ENCODE measurements at regions not wholly inside any gene's neighbourhood (a gene's known extent, or its start where the extent isn't known, plus 50 kb on each side); places are given as distances from the start of the nearest gene placed in this dataset.

DNA sequence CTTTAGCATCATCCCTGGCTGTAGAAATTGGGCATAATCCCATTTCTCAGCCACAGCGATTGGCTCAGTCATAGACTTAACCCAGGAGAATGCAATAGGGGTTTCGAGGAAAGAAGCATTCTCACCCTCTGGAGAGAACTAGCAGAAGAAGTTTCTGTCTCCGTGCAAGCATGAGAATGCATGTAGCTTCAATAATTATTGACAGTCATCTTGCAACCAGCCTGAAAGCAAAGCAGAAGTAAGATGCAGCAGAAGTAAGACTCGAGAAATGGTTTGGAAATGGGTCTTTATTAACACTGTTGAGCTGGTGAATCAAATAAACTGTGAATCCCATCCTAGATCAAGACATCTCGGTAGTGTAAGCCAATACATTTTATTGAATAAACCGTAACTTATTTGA is 828.8 kb upstream of the GJE1 start:
- no peak overlapping the region for H3K4me2 ChIP-seq (ENCODE audit: low read length)
- no peak overlapping the region for H3K4me3 ChIP-seq (ENCODE audit: low read length)
- no peak for DNase-seq
- no peak overlapping the region for H4K8ac ChIP-seq (ENCODE audit: low read depth, low read length)
- H3K79me1 ChIP-seq (ENCODE audit: low read length): no peaks in the 10 kb centered on the region
- no peaks in the 10 kb centered on the region for H3K36me3 ChIP-seq (ENCODE audit: control insufficient read depth, insufficient read depth, low read length)
- no peak overlapping the region for H2BK120ac ChIP-seq (ENCODE audit: low read depth, low read length)
- no peak overlapping the region for H3K56ac ChIP-seq (ENCODE audit: low read length)
- H3K23ac ChIP-seq (ENCODE audit: low read length): no peak overlapping the region
- no peak overlapping the region for H3K9ac ChIP-seq (ENCODE audit: low read length)
- H2BK5ac ChIP-seq (ENCODE audit: low read length): no peak overlapping the region
- H3K79me2 ChIP-seq (ENCODE audit: control insufficient read depth, insufficient read depth, low read length): no peaks in the 10 kb centered on the region
- H4K5ac ChIP-seq (ENCODE audit: low read length): no peak overlapping the region
- no peak overlapping the region for H3K27ac ChIP-seq (ENCODE audit: low read depth, low read length)
- H2BK15ac ChIP-seq (replicated peaks; ENCODE audit: low read depth): no peak overlapping the region
- no CpG with 5 or more reads among the region's 6 CpGs for WGBS (ENCODE audit: extremely low coverage, insufficient coverage, low lambda C conversion rate)
- H3K27me3 ChIP-seq (ENCODE audit: insufficient read depth, low read length, poor library complexity): no peaks in the 10 kb centered on the region
- no peak overlapping the region for H3K18ac ChIP-seq (ENCODE audit: low read length)
- no peaks in the 10 kb centered on the region for H3K4me1 ChIP-seq (ENCODE audit: control insufficient read depth, low read depth, low read length)
- no peak overlapping the region for H3K4ac ChIP-seq (ENCODE audit: low read depth, low read length)
- no peak overlapping the region for H2AK5ac ChIP-seq (ENCODE audit: low read length)

DNA sequence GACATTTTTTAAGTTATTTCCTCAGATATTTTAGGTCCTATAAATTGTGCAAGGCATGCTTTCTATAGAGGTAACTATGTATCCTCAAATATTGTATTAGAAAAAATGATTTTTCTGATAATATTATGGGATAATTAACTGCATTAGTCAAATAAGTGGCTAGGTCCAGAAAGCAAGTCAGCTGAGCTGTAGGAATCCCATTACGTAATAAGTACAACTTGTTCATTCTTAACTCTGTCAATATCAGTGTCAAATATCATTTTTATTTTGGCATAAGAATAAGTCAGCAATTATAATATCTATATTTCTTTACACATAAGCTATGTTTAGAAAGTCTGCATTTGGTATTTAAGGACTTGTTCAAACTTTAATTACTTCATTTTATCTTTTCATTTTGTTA is 830.9 kb upstream of the GJE1 start:
- WGBS (ENCODE audit: extremely low coverage, insufficient coverage, low lambda C conversion rate): no CpG with 5 or more reads among the region's 1 CpG
- Histone ChIP-seq H3K27me3 (ENCODE audit: insufficient read depth, low read length, poor library complexity) (no peaks in the 10 kb centered on the region), H2AK5ac (ENCODE audit: low read length) (no peak overlapping the region), H3K79me2 (ENCODE audit: control insufficient read depth, insufficient read depth, low read length) (no peaks in the 10 kb centered on the region), H2BK15ac (replicated peaks; ENCODE audit: low read depth) (no peak overlapping the region), H2BK120ac (ENCODE audit: low read depth, low read length) (no peak overlapping the region), H2BK5ac (ENCODE audit: low read length) (no peak overlapping the region), H4K8ac (ENCODE audit: low read depth, low read length) (no peak overlapping the region), H3K79me1 (ENCODE audit: low read length) (no peaks in the 10 kb centered on the region), H3K4me1 (ENCODE audit: control insufficient read depth, low read depth, low read length) (no peaks in the 10 kb centered on the region), H3K27ac (ENCODE audit: low read depth, low read length) (no peak overlapping the region), H3K9ac (ENCODE audit: low read length) (no peak overlapping the region), H3K18ac (ENCODE audit: low read length) (no peak overlapping the region), H3K4ac (ENCODE audit: low read depth, low read length) (no peak overlapping the region), H3K23ac (ENCODE audit: low read length) (no peak overlapping the region), H4K5ac (ENCODE audit: low read length) (no peak overlapping the region), H3K4me3 (ENCODE audit: low read length) (no peak overlapping the region), H3K4me2 (ENCODE audit: low read length) (no peak overlapping the region), H3K36me3 (ENCODE audit: control insufficient read depth, insufficient read depth, low read length) (no peaks in the 10 kb centered on the region), H3K56ac (ENCODE audit: low read length) (no peak overlapping the region)
- no peak for DNase-seq

DNA sequence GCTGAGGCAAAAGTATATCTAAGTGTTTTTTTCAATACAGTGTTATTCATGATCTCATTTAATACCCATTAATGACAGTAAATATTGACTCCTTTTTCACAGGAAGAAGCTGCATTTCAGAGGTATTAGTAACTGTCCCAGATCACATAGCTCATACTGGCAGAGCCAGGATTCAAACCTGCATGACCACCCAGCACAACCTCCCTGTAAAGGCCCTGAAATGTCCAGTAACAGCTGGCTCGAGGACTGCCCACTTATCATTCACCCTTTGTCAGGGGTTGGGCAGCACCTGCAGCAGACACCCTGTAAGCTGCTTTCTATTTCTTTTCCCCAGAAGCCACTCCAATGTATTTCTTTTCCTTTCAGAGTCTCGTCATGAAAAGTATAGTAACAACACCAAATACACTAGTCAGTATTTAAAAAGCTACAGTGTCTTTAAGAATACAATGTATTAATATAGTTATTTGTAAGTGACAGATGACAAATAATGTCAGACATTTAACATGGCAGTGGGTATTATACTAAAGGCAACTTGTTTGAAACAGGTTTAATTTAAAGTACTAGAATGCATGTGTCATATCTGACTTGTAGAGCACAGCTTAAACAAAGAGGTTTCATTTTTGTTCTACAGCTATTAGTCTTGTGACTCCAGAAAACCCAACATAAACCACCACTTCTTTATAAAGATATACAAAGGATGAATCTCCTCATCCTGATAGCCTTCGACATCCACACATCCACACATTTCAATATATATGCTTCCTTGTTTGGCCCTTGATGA is 841.6 kb upstream of the GJE1 start:
- H2BK5ac ChIP-seq (ENCODE audit: low read length): no peak overlapping the region
- H3K4me3 ChIP-seq (ENCODE audit: low read length): no peak overlapping the region
- no peak overlapping the region for H2BK15ac ChIP-seq (replicated peaks; ENCODE audit: low read depth)
- no CpG with 5 or more reads among the region's 3 CpGs for WGBS (ENCODE audit: extremely low coverage, insufficient coverage, low lambda C conversion rate)
- H3K23ac ChIP-seq (ENCODE audit: low read length): no peak overlapping the region
- no peak overlapping the region for H3K4ac ChIP-seq (ENCODE audit: low read depth, low read length)
- H3K27me3 ChIP-seq (ENCODE audit: insufficient read depth, low read length, poor library complexity): no peaks in the 10 kb centered on the region
- H2BK120ac ChIP-seq (ENCODE audit: low read depth, low read length): no peak overlapping the region
- no peak for DNase-seq
- no peak overlapping the region for H3K9ac ChIP-seq (ENCODE audit: low read length)
- H3K4me2 ChIP-seq (ENCODE audit: low read length): no peak overlapping the region
- H3K79me1 ChIP-seq (ENCODE audit: low read length): no peaks in the 10 kb centered on the region
- no peak overlapping the region for H3K27ac ChIP-seq (ENCODE audit: low read depth, low read length)
- H4K5ac ChIP-seq (ENCODE audit: low read length): no peak overlapping the region
- no peaks in the 10 kb centered on the region for H3K4me1 ChIP-seq (ENCODE audit: control insufficient read depth, low read depth, low read length)
- no peak overlapping the region for H2AK5ac ChIP-seq (ENCODE audit: low read length)
- no peaks in the 10 kb centered on the region for H3K36me3 ChIP-seq (ENCODE audit: control insufficient read depth, insufficient read depth, low read length)
- H3K56ac ChIP-seq (ENCODE audit: low read length): no peak overlapping the region
- H3K79me2 ChIP-seq (ENCODE audit: control insufficient read depth, insufficient read depth, low read length): no peaks in the 10 kb centered on the region
- no peak overlapping the region for H3K18ac ChIP-seq (ENCODE audit: low read length)
- H4K8ac ChIP-seq (ENCODE audit: low read depth, low read length): no peak overlapping the region

DNA sequence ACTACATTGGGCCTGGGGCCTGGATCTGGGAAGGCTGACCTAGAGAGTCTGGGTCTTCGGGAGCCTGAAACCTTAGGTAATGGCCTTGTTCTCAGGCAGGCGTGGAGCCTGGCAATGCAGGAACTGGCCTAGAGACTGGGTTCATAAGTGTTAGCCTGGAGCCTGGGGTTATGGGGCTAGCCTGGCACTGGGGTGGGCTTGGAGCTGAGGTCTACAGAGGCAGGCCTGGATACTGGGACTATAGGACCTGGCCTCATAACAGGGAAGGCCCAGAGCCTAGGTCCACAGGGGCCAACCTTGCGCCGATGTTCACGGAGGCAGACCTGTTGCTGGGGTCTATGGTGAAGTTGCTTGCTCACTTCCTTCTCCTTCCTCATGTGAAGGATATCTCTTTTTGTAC is 843.8 kb upstream of the GJE1 start:
- Histone ChIP-seq H3K27me3 (ENCODE audit: insufficient read depth, low read length, poor library complexity) (no peaks in the 10 kb centered on the region), H3K23ac (ENCODE audit: low read length) (no peak overlapping the region), H3K79me2 (ENCODE audit: control insufficient read depth, insufficient read depth, low read length) (no peaks in the 10 kb centered on the region), H3K56ac (ENCODE audit: low read length) (no peak overlapping the region), H2BK5ac (ENCODE audit: low read length) (no peak overlapping the region), H3K4me3 (ENCODE audit: low read length) (no peak overlapping the region), H3K18ac (ENCODE audit: low read length) (no peak overlapping the region), H2BK15ac (replicated peaks; ENCODE audit: low read depth) (no peak overlapping the region), H4K5ac (ENCODE audit: low read length) (no peak overlapping the region), H3K9ac (ENCODE audit: low read length) (no peak overlapping the region), H3K27ac (ENCODE audit: low read depth, low read length) (no peak overlapping the region), H3K4me1 (ENCODE audit: control insufficient read depth, low read depth, low read length) (no peaks in the 10 kb centered on the region), H3K79me1 (ENCODE audit: low read length) (no peaks in the 10 kb centered on the region), H3K4ac (ENCODE audit: low read depth, low read length) (no peak overlapping the region), H2BK120ac (ENCODE audit: low read depth, low read length) (no peak overlapping the region), H3K36me3 (ENCODE audit: control insufficient read depth, insufficient read depth, low read length) (no peaks in the 10 kb centered on the region), H2AK5ac (ENCODE audit: low read length) (no peak overlapping the region), H4K8ac (ENCODE audit: low read depth, low read length) (no peak overlapping the region), H3K4me2 (ENCODE audit: low read length) (no peak overlapping the region)
- DNase-seq: no peak
- no CpG with 5 or more reads among the region's 5 CpGs for WGBS (ENCODE audit: extremely low coverage, insufficient coverage, low lambda C conversion rate)

DNA sequence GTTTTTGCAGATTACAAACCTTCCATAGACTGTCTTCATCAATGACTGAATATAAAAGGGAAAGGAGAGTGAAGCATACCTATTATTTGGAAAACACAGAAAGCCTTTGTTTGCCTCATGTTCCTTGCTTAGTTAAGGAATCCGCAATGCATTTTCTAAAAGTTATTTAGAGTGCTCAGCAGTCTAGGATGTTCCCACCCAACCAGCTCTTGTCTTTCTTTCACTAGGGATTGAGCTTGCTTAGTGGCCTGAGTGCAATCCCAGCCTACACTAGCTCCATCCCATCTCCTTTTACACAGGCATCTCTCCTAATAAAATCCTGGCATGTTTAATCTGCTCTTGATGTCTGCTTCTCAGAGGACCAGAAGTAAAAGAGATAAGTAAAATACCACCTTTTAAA is 850.5 kb upstream of the GJE1 start:
- no CpG with 5 or more reads among the region's 1 CpG for WGBS (ENCODE audit: extremely low coverage, insufficient coverage, low lambda C conversion rate)
- no peak overlapping the region for H3K4ac ChIP-seq (ENCODE audit: low read depth, low read length)
- DNase-seq: no peak
- H3K4me3 ChIP-seq (ENCODE audit: low read length): no peak overlapping the region
- H2BK15ac ChIP-seq (replicated peaks; ENCODE audit: low read depth): no peak overlapping the region
- H3K27me3 ChIP-seq (ENCODE audit: insufficient read depth, low read length, poor library complexity): no peaks in the 10 kb centered on the region
- no peak overlapping the region for H3K56ac ChIP-seq (ENCODE audit: low read length)
- no peak overlapping the region for H2BK5ac ChIP-seq (ENCODE audit: low read length)
- H3K23ac ChIP-seq (ENCODE audit: low read length): no peak overlapping the region
- no peaks in the 10 kb centered on the region for H3K36me3 ChIP-seq (ENCODE audit: control insufficient read depth, insufficient read depth, low read length)
- no peaks in the 10 kb centered on the region for H3K4me1 ChIP-seq (ENCODE audit: control insufficient read depth, low read depth, low read length)
- no peak overlapping the region for H2BK120ac ChIP-seq (ENCODE audit: low read depth, low read length)
- H4K8ac ChIP-seq (ENCODE audit: low read depth, low read length): no peak overlapping the region
- no peaks in the 10 kb centered on the region for H3K79me1 ChIP-seq (ENCODE audit: low read length)
- H4K5ac ChIP-seq (ENCODE audit: low read length): no peak overlapping the region
- no peak overlapping the region for H3K4me2 ChIP-seq (ENCODE audit: low read length)
- no peak overlapping the region for H3K9ac ChIP-seq (ENCODE audit: low read length)
- H3K18ac ChIP-seq (ENCODE audit: low read length): no peak overlapping the region
- H2AK5ac ChIP-seq (ENCODE audit: low read length): no peak overlapping the region
- H3K79me2 ChIP-seq (ENCODE audit: control insufficient read depth, insufficient read depth, low read length): no peaks in the 10 kb centered on the region
- no peak overlapping the region for H3K27ac ChIP-seq (ENCODE audit: low read depth, low read length)

DNA sequence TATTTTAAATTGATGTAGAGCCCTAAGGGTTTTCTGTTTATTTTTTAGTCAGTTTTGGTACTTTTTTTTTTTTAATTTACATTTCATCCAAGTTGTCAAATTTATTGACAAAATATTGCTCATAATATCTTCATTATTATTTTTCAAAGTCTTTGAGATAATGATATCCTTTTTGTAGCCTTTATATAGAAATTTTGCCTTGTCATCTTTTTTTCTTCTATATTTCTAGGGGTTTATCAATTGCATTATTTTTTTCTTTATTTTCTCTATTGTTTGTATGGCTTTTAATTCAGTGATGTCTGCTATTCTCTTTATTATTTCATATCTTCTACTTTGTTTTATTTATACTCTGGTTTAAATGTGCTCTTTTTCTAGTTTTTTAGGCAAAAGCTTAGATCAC is 863.0 kb upstream of the GJE1 start:
- Histone ChIP-seq H3K4me3 (ENCODE audit: low read length) (no peak overlapping the region), H3K27ac (ENCODE audit: low read depth, low read length) (no peak overlapping the region), H3K4me2 (ENCODE audit: low read length) (no peak overlapping the region), H3K79me2 (ENCODE audit: control insufficient read depth, insufficient read depth, low read length) (no peaks in the 10 kb centered on the region), H2AK5ac (ENCODE audit: low read length) (no peak overlapping the region), H3K36me3 (ENCODE audit: control insufficient read depth, insufficient read depth, low read length) (no peaks in the 10 kb centered on the region), H3K18ac (ENCODE audit: low read length) (no peak overlapping the region), H4K8ac (ENCODE audit: low read depth, low read length) (no peak overlapping the region), H3K56ac (ENCODE audit: low read length) (no peak overlapping the region), H3K79me1 (ENCODE audit: low read length) (no peaks in the 10 kb centered on the region), H3K4me1 (ENCODE audit: control insufficient read depth, low read depth, low read length) (no peaks in the 10 kb centered on the region), H3K9ac (ENCODE audit: low read length) (no peak overlapping the region), H3K27me3 (ENCODE audit: insufficient read depth, low read length, poor library complexity) (no peaks in the 10 kb centered on the region), H4K5ac (ENCODE audit: low read length) (no peak overlapping the region), H2BK120ac (ENCODE audit: low read depth, low read length) (no peak overlapping the region), H2BK5ac (ENCODE audit: low read length) (no peak overlapping the region), H3K4ac (ENCODE audit: low read depth, low read length) (no peak overlapping the region), H3K23ac (ENCODE audit: low read length) (no peak overlapping the region), H2BK15ac (replicated peaks; ENCODE audit: low read depth) (no peak overlapping the region)
- no peak for DNase-seq

Measured in mesendoderm (in vitro differentiated cells).